ENCODE measurements at regions not wholly inside any gene's neighbourhood (a gene's known extent, or its start where the extent isn't known, plus 50 kb on each side); places are given as distances from the start of the nearest gene placed in this dataset.
"Not testable (repeated sequence)": the region's sequence is repeated elsewhere in the genome, so short reads cannot be mapped to it uniquely, and the experiment has no call there.

- DNase-seq (ENCODE audit: low spot score) (no peak), ATAC-seq (ENCODE audit: insufficient number of reproducible peaks, low FRiP score, low read depth) (no peak)
- H3K4me1 ChIP-seq (ENCODE audit: control insufficient read depth in 1 of 2, low read depth in 2 of 2): no peaks in the 10 kb centered on the region
- H3K27me3 ChIP-seq (replicated peaks; ENCODE audit: insufficient read depth): no peaks in the 10 kb centered on the region
- no peaks in the 10 kb centered on the region for H3K36me3 ChIP-seq
- no peak overlapping the region for H3K4me3 ChIP-seq
- peaks cover 7% of the 10 kb centered on the region for H3K9me3 ChIP-seq
- TF ChIP-seq CTCF (IDR thresholded peaks at IDR 0.05): no peak
- no peak overlapping the region for H3K27ac ChIP-seq
Observed at GRCh38 chr4:186366326-186366725, 100.3 kb downstream of the F11 start.

- not testable (repeated sequence) for ATAC-seq (ENCODE audit: insufficient number of reproducible peaks, low FRiP score, low read depth); H3K27ac ChIP-seq; DNase-seq (ENCODE audit: low spot score); H3K9me3 ChIP-seq; H3K4me1 ChIP-seq (ENCODE audit: control insufficient read depth in 1 of 2, low read depth in 2 of 2); H3K4me3 ChIP-seq; H3K36me3 ChIP-seq; H3K27me3 ChIP-seq (replicated peaks; ENCODE audit: insufficient read depth)
Observed at GRCh38 chr4:186363038-186363437, 97.0 kb downstream of the F11 start.

- DNase-seq (ENCODE audit: low spot score) (no peak), ATAC-seq (ENCODE audit: insufficient number of reproducible peaks, low FRiP score, low read depth) (no peak)
- no peaks in the 10 kb centered on the region for H3K36me3 ChIP-seq
- no peak for TF ChIP-seq CTCF (IDR thresholded peaks at IDR 0.05)
- no peaks in the 10 kb centered on the region for H3K4me1 ChIP-seq (ENCODE audit: control insufficient read depth in 1 of 2, low read depth in 2 of 2)
- H3K4me3 ChIP-seq: no peak overlapping the region
- H3K27me3 ChIP-seq (replicated peaks; ENCODE audit: insufficient read depth): no peaks in the 10 kb centered on the region
- H3K27ac ChIP-seq: no peak overlapping the region
- H3K9me3 ChIP-seq: peaks cover 7% of the 10 kb centered on the region
Observed at GRCh38 chr4:186360551-186360950, 94.6 kb downstream of the F11 start.

GRCh38 chr4:186351668-186352194 is 85.7 kb downstream of the F11 start:
- no peaks in the 10 kb centered on the region for H3K36me3 ChIP-seq
- no peak overlapping the region for H3K27ac ChIP-seq
- ATAC-seq (ENCODE audit: insufficient number of reproducible peaks, low FRiP score, low read depth) (no peak), DNase-seq (ENCODE audit: low spot score) (no peak)
- H3K4me3 ChIP-seq: no peak overlapping the region
- H3K4me1 ChIP-seq (ENCODE audit: control insufficient read depth in 1 of 2, low read depth in 2 of 2): no peaks in the 10 kb centered on the region
- no peaks in the 10 kb centered on the region for H3K27me3 ChIP-seq (replicated peaks; ENCODE audit: insufficient read depth)
- no peaks in the 10 kb centered on the region for H3K9me3 ChIP-seq
- TF ChIP-seq CTCF (IDR thresholded peaks at IDR 0.05): no peak

- ATAC-seq (ENCODE audit: insufficient number of reproducible peaks, low FRiP score, low read depth): no peak
- TF ChIP-seq CTCF (IDR thresholded peaks at IDR 0.05): no peak
- Histone ChIP-seq H3K27me3 (replicated peaks; ENCODE audit: insufficient read depth) (no peaks in the 10 kb centered on the region), H3K27ac (no peak overlapping the region), H3K4me3 (no peak overlapping the region), H3K9me3 (no peaks in the 10 kb centered on the region), H3K36me3 (no peaks in the 10 kb centered on the region), H3K4me1 (ENCODE audit: control insufficient read depth in 1 of 2, low read depth in 2 of 2) (no peaks in the 10 kb centered on the region)
- no peak for DNase-seq (ENCODE audit: low spot score)
Observed at GRCh38 chr4:186348433-186348832, 82.4 kb downstream of the F11 start.

- ATAC-seq (ENCODE audit: insufficient number of reproducible peaks, low FRiP score, low read depth): no peak
- Histone ChIP-seq H3K9me3 (no peaks in the 10 kb centered on the region), H3K4me3 (no peak overlapping the region), H3K36me3 (no peaks in the 10 kb centered on the region), H3K4me1 (ENCODE audit: control insufficient read depth in 1 of 2, low read depth in 2 of 2) (no peaks in the 10 kb centered on the region), H3K27me3 (replicated peaks; ENCODE audit: insufficient read depth) (no peaks in the 10 kb centered on the region), H3K27ac (no peak overlapping the region)
- TF ChIP-seq CTCF (IDR thresholded peaks at IDR 0.05): no peak
- no peak for DNase-seq (ENCODE audit: low spot score)
Observed at GRCh38 chr4:186347743-186348142, 81.8 kb downstream of the F11 start.

All from thoracic aorta (tissue), 2 donors.